Skeletal muscle cell (primary cell): ENCODE measurements at regions not wholly inside any gene's neighbourhood (a gene's known extent, or its start where the extent isn't known, plus 50 kb on each side); places are given as distances from the start of the nearest gene placed in this dataset.
"Not testable (repeated sequence)": the region's sequence is repeated elsewhere in the genome, so short reads cannot be mapped to it uniquely, and the experiment has no call there.

Experiments
- DNase-seq: peaks from one replicate; pipeline ENCODE4 v3.0.0-alpha.2; 2010; ENCODE audit warnings: low read depth
- H3K4me3 ChIP-seq: 2 replicates; pipeline ENCODE4 v1.5.1; 2011; ENCODE audit warnings: low read depth, mild to moderate bottlenecking, control low read depth, low read length, moderate library complexity

GRCh38 chrX:47776292-47777006 is 60.3 kb upstream of the ZNF81 start:
- no peak for DNase-seq
- H3K4me3 ChIP-seq, result no peak overlapping the region

GRCh38 chrX:47772764-47773163 is 63.9 kb upstream of the ZNF81 start:
- H3K4me3 ChIP-seq, result no peak overlapping the region
- DNase-seq, result no peak

GRCh38 chrX:47771473-47771872 is 65.2 kb upstream of the ZNF81 start:
- H3K4me3 ChIP-seq, result no peak overlapping the region
- DNase-seq, result no peak

- H3K4me3 ChIP-seq, DNase-seq: not testable (repeated sequence)
These were observed 73.9 kb upstream of the ZNF81 start for GRCh38 chrX:47762826-47763225.

GRCh38 chrX:47752685-47753084 is 84.0 kb upstream of the ZNF81 start:
- DNase-seq, result no peak
- H3K4me3 ChIP-seq, result no peak overlapping the region

- DNase-seq, result no peak
- H3K4me3 ChIP-seq, result no peak overlapping the region
These were observed 85.0 kb upstream of the ZNF81 start for GRCh38 chrX:47751670-47752069.

GRCh38 chrX:47749185-47749967 is 87.3 kb upstream of the ZNF81 start:
- peak; percentile 72 for DNase-seq
- no peak overlapping the region for H3K4me3 ChIP-seq

GRCh38 chrX:47748576-47748975 is 88.1 kb upstream of the ZNF81 start:
- H3K4me3 ChIP-seq, result no peak overlapping the region
- DNase-seq, result no peak

- H3K4me3 ChIP-seq, result no peak overlapping the region
- DNase-seq, result no peak
These were observed 87.5 kb upstream of the UXT start for GRCh38 chrX:47746446-47746845.

- no peak for DNase-seq
- H3K4me3 ChIP-seq, result no peak overlapping the region
These were observed 86.4 kb upstream of the UXT start for GRCh38 chrX:47745416-47745815.

GRCh38 chrX:47743504-47743903 is 84.5 kb upstream of the UXT start:
- DNase-seq, result peak; percentile 54
- H3K4me3 ChIP-seq, result no peak overlapping the region

- not testable (repeated sequence) for DNase-seq, H3K4me3 ChIP-seq
These were observed 79.9 kb upstream of the UXT start for GRCh38 chrX:47738870-47739269.

- no peak for DNase-seq
These were observed 64.7 kb upstream of the UXT start for GRCh38 chrX:47723689-47724088.

GRCh38 chrX:47723083-47723482 is 64.1 kb upstream of the UXT start:
- no peak overlapping the region for H3K4me3 ChIP-seq
- no peak for DNase-seq

More at GRCh38 chrX:47723689-47724088, 64.7 kb upstream of the UXT start:
- no peak overlapping the region for H3K4me3 ChIP-seq

- no peak for DNase-seq
- no peak overlapping the region for H3K4me3 ChIP-seq
These were observed 63.3 kb upstream of the UXT start for GRCh38 chrX:47722260-47722659.

GRCh38 chrX:47715078-47715477 is 56.1 kb upstream of the UXT start:
- DNase-seq, H3K4me3 ChIP-seq: not testable (repeated sequence)

GRCh38 chrX:47712675-47713074 is 53.7 kb upstream of the UXT start:
- not testable (repeated sequence) for DNase-seq

GRCh38 chrX:47710252-47710651 is 51.3 kb upstream of the UXT start:
- DNase-seq, result no peak
- H3K4me3 ChIP-seq, result no peak overlapping the region

More at GRCh38 chrX:47712675-47713074, 53.7 kb upstream of the UXT start:
- not testable (repeated sequence) for H3K4me3 ChIP-seq
